ENCODE measurements at regions not wholly inside any gene's neighbourhood (a gene's known extent, or its start where the extent isn't known, plus 50 kb on each side); places are given as distances from the start of the nearest gene placed in this dataset.

DNA sequence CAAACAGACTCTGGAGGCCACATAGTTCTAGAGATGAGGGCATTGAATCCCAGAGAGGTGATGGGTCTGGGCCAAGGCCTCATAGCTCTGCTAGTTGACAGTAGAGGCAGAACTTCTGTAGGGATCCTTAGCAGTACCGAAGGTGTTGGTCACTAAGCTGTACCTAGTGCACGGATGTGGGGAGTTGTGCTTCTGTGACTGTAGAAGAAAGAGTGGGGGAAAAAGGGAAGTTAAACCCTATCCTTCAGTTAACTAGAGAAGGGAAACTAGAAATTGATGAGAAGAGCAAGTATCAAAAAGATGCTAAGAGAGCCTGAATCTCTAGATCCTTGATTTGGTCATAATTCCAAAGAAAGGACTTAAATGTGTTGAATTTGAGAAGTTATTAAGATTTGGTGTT, 186.7 kb downstream of the NFKBIZ start:
- no peak for TF ChIP-seq EZH2phosphoT487 (IDR thresholded peaks at IDR 0.05; ENCODE audit: borderline replicate concordance)
- TF ChIP-seq, protein P1, sequence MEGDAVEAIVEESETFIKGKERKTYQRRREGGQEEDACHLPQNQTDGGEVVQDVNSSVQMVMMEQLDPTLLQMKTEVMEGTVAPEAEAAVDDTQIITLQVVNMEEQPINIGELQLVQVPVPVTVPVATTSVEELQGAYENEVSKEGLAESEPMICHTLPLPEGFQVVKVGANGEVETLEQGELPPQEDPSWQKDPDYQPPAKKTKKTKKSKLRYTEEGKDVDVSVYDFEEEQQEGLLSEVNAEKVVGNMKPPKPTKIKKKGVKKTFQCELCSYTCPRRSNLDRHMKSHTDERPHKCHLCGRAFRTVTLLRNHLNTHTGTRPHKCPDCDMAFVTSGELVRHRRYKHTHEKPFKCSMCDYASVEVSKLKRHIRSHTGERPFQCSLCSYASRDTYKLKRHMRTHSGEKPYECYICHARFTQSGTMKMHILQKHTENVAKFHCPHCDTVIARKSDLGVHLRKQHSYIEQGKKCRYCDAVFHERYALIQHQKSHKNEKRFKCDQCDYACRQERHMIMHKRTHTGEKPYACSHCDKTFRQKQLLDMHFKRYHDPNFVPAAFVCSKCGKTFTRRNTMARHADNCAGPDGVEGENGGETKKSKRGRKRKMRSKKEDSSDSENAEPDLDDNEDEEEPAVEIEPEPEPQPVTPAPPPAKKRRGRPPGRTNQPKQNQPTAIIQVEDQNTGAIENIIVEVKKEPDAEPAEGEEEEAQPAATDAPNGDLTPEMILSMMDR (conservative IDR thresholded peaks at IDR 0.05; ENCODE audit: low read length): no peak
- H3K79me2 ChIP-seq (ENCODE audit: insufficient read depth, low read length): no peaks in the 10 kb centered on the region
- H2AFZ ChIP-seq (ENCODE audit: low read length): no peak overlapping the region
- H3K9me2 ChIP-seq (replicated peaks; ENCODE audit: low read depth, low read length): no peaks in the 10 kb centered on the region
- no peaks in the 10 kb centered on the region for H4K20me1 ChIP-seq (ENCODE audit: insufficient read depth, low read length, poor library complexity, severe bottlenecking)
- no peak overlapping the region for H3K9ac ChIP-seq (ENCODE audit: low read depth, low read length, poor library complexity, severe bottlenecking)
- H3K36me3 ChIP-seq (ENCODE audit: insufficient read depth, low read length): no peaks in the 10 kb centered on the region
- no peaks in the 10 kb centered on the region for H3F3A ChIP-seq (ENCODE audit: low read depth)
- no peaks in the 10 kb centered on the region for H3K27me3 ChIP-seq (ENCODE audit: insufficient read depth, low read length, poor library complexity, severe bottlenecking)
- H3K4me2 ChIP-seq (ENCODE audit: low read depth, low read length, poor library complexity, severe bottlenecking): no peak overlapping the region
- no peaks in the 10 kb centered on the region for H3K9me3 ChIP-seq (ENCODE audit: insufficient read depth, low read depth, low read length)
- no peak overlapping the region for H3K4me3 ChIP-seq (ENCODE audit: low read length, poor library complexity, severe bottlenecking)
- H3K4me1 ChIP-seq (ENCODE audit: insufficient read depth, low read length, poor library complexity, severe bottlenecking): peaks cover 8% of the 10 kb centered on the region

DNA sequence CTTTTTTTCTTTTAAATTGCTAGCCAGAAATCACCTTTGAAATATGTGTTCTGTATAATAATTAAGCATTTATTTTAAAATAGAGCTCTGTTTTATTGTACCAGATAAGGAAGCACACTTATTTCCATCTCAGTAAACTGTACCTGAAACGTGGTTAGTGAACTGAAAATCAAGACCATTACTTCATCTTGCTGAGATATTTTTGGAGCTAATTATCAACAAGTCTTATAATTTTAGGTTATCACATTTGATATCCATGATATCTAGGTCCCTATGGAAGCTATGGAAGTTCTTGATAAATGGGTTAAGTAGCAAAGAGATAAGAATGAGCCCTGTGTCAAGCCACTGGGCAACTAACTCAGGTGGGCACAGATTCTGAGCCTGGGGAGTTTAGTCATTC, 187.2 kb downstream of the NFKBIZ start:
- Histone ChIP-seq H3K4me2 (ENCODE audit: low read depth, low read length, poor library complexity, severe bottlenecking) (no peak overlapping the region), H3K9me2 (replicated peaks; ENCODE audit: low read depth, low read length) (no peaks in the 10 kb centered on the region), H3K79me2 (ENCODE audit: insufficient read depth, low read length) (no peaks in the 10 kb centered on the region), H4K20me1 (ENCODE audit: insufficient read depth, low read length, poor library complexity, severe bottlenecking) (no peaks in the 10 kb centered on the region), H2AFZ (ENCODE audit: low read length) (no peak overlapping the region), H3K4me3 (ENCODE audit: low read length, poor library complexity, severe bottlenecking) (no peak overlapping the region), H3K36me3 (ENCODE audit: insufficient read depth, low read length) (no peaks in the 10 kb centered on the region), H3K27me3 (ENCODE audit: insufficient read depth, low read length, poor library complexity, severe bottlenecking) (no peaks in the 10 kb centered on the region), H3F3A (ENCODE audit: low read depth) (no peaks in the 10 kb centered on the region), H3K9ac (ENCODE audit: low read depth, low read length, poor library complexity, severe bottlenecking) (no peak overlapping the region), H3K4me1 (ENCODE audit: insufficient read depth, low read length, poor library complexity, severe bottlenecking) (peaks cover 8% of the 10 kb centered on the region), H3K9me3 (ENCODE audit: insufficient read depth, low read depth, low read length) (no peaks in the 10 kb centered on the region)
- TF ChIP-seq EZH2phosphoT487 (IDR thresholded peaks at IDR 0.05; ENCODE audit: borderline replicate concordance): no peak
- TF ChIP-seq, protein P1 (conservative IDR thresholded peaks at IDR 0.05; ENCODE audit: low read length): no peak

DNA sequence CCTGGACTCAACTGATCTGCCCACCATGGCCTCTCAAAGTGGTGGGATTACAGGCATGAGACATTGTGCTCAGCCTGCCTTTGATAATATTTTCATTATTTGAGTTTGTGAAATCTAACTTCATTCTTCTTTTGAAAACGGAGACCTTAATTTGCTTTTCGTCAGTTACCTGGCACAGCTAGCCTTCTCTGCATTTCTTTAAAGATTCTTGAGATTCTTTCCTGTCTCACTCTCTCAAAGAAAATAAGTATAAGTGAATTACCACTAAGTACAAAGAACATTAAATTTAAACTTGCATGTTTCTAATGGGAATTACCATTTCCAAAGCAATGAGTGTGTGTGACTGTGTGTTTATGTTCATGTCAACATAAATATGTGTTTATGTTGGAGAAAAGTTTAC, 187.9 kb downstream of the NFKBIZ start:
- no peaks in the 10 kb centered on the region for H3K36me3 ChIP-seq (ENCODE audit: insufficient read depth, low read length)
- H3K9me2 ChIP-seq (replicated peaks; ENCODE audit: low read depth, low read length): no peaks in the 10 kb centered on the region
- no peaks in the 10 kb centered on the region for H4K20me1 ChIP-seq (ENCODE audit: insufficient read depth, low read length, poor library complexity, severe bottlenecking)
- no peaks in the 10 kb centered on the region for H3F3A ChIP-seq (ENCODE audit: low read depth)
- no peak overlapping the region for H3K4me3 ChIP-seq (ENCODE audit: low read length, poor library complexity, severe bottlenecking)
- H3K9me3 ChIP-seq (ENCODE audit: insufficient read depth, low read depth, low read length): no peaks in the 10 kb centered on the region
- H3K4me1 ChIP-seq (ENCODE audit: insufficient read depth, low read length, poor library complexity, severe bottlenecking): peaks cover 6% of the 10 kb centered on the region
- TF ChIP-seq, protein P1 (conservative IDR thresholded peaks at IDR 0.05; ENCODE audit: low read length): no peak
- TF ChIP-seq EZH2phosphoT487 (IDR thresholded peaks at IDR 0.05; ENCODE audit: borderline replicate concordance): no peak
- no peak overlapping the region for H3K4me2 ChIP-seq (ENCODE audit: low read depth, low read length, poor library complexity, severe bottlenecking)
- no peak overlapping the region for H2AFZ ChIP-seq (ENCODE audit: low read length)
- H3K79me2 ChIP-seq (ENCODE audit: insufficient read depth, low read length): no peaks in the 10 kb centered on the region
- H3K27me3 ChIP-seq (ENCODE audit: insufficient read depth, low read length, poor library complexity, severe bottlenecking): no peaks in the 10 kb centered on the region
- H3K9ac ChIP-seq (ENCODE audit: low read depth, low read length, poor library complexity, severe bottlenecking): no peak overlapping the region

Data from Loucy (cell line).